Testis (tissue), 2 donors: ENCODE measurements at regions not wholly inside any gene's neighbourhood (a gene's known extent, or its start where the extent isn't known, plus 50 kb on each side); places are given as distances from the start of the nearest gene placed in this dataset.
"Not testable (repeated sequence)": the region's sequence is repeated elsewhere in the genome, so short reads cannot be mapped to it uniquely, and the experiment has no call there.

ENCODE experiments used
- DNase-seq: peaks from one replicate; pipeline ENCODE4 v3.0.0-alpha.2; 2019
- H3K27ac ChIP-seq, 2 donors: fragments of 200-600 bp; sonication (generic); one replicate each; pipeline ENCODE4 v1.5.1; 2019
- H3K27me3 ChIP-seq: fragments of 200-600 bp; sonication (generic); one replicate; pipeline ENCODE4 v1.5.1; 2019
- H3K36me3 ChIP-seq: fragments of 200-600 bp; sonication (generic); one replicate; pipeline ENCODE4 v1.5.1; 2017; ENCODE audit warnings: low read depth; ENCODE audit errors: missing control alignments
- H3K4me1 ChIP-seq: fragments of 200-600 bp; sonication (generic); one replicate; pipeline ENCODE4 v1.5.1; 2019
- H3K4me3 ChIP-seq, 2 donors: fragments of 200-600 bp; sonication (generic); one replicate each; pipeline ENCODE4 v1.5.1; 2017 to 2019
- H3K9me3 ChIP-seq: fragments of 200-600 bp; sonication (generic); one replicate; pipeline ENCODE4 v1.5.1; 2017
- POLR2A ChIP-seq: fragments of 450-650 bp; IDR thresholded peaks from one replicate; pipeline ENCODE4 v1.6.1; 2017; ENCODE audit warnings: antibody characterized with exemption, mild to moderate bottlenecking, moderate library complexity
- WGBS, 2 donors: methylation state at CpG; one replicate each; pipeline ENCODE4 v1.1.5; 2018; 5-methylcytosine and 5-hydroxymethylcytosine counted together
- intact Hi-C: fragments of 100-400 bp; cut with DNase I; formaldehyde crosslinking; loops from one replicate; pipeline ENCODE4 v1.15.1; 2023; ENCODE audit warnings: low total_unique reads
- TF ChIP-seq, protein P1 (sequence below), 3 experiments: fragments of 450-650 bp in 2 of 3; fragments of 200-600 bp in 1 of 3; sonication (generic) in 1 of 3; IDR thresholded peaks; one replicate each; pipeline ENCODE4 v1.5.1; 2016 to 2019; ENCODE audit warnings: antibody characterized with exemption in 3 of 3, mild to moderate bottlenecking in 2 of 3, moderate library complexity in 1 of 3

GRCh38 chr15:88965097-88965496, 51.9 kb upstream of the MFGE8 start:
- 93 to 95% methylated on average over 1 of the region's 1 CpG for WGBS, 2 donors

GRCh38 chr15:88970232-88970631, 57.1 kb upstream of the MFGE8 start:
- Histone ChIP-seq H3K9me3 (no peaks in the 10 kb centered on the region), H3K36me3 (no peaks in the 10 kb centered on the region), H3K27ac (no peak overlapping the region), H3K4me3 (no peak overlapping the region), H3K4me1 (no peaks in the 10 kb centered on the region), H3K27me3 (no peaks in the 10 kb centered on the region)
- intact Hi-C loops, result no loop called here
- DNase-seq, result no peak
- no peak for TF ChIP-seq POLR2A
- TF ChIP-seq, protein P1, sequence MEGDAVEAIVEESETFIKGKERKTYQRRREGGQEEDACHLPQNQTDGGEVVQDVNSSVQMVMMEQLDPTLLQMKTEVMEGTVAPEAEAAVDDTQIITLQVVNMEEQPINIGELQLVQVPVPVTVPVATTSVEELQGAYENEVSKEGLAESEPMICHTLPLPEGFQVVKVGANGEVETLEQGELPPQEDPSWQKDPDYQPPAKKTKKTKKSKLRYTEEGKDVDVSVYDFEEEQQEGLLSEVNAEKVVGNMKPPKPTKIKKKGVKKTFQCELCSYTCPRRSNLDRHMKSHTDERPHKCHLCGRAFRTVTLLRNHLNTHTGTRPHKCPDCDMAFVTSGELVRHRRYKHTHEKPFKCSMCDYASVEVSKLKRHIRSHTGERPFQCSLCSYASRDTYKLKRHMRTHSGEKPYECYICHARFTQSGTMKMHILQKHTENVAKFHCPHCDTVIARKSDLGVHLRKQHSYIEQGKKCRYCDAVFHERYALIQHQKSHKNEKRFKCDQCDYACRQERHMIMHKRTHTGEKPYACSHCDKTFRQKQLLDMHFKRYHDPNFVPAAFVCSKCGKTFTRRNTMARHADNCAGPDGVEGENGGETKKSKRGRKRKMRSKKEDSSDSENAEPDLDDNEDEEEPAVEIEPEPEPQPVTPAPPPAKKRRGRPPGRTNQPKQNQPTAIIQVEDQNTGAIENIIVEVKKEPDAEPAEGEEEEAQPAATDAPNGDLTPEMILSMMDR (IDR thresholded peaks at IDR 0.05), result no peak
- 0 to 59% methylated on average over 1 of the region's 1 CpG for WGBS, 2 donors

More at GRCh38 chr15:88965097-88965496, 51.9 kb upstream of the MFGE8 start:
- DNase-seq, H3K9me3 ChIP-seq, H3K36me3 ChIP-seq, H3K4me3 ChIP-seq, intact Hi-C loops, H3K27me3 ChIP-seq, H3K27ac ChIP-seq, H3K4me1 ChIP-seq: not testable (repeated sequence)

GRCh38 chr15:88974392-88974791, 61.2 kb upstream of the MFGE8 start:
- TF ChIP-seq, protein P1 (IDR thresholded peaks at IDR 0.05), result no peak
- TF ChIP-seq POLR2A, result no peak
- Histone ChIP-seq H3K4me3 (no peak overlapping the region), H3K9me3 (no peaks in the 10 kb centered on the region), H3K36me3 (no peaks in the 10 kb centered on the region), H3K27me3 (no peaks in the 10 kb centered on the region), H3K4me1 (no peaks in the 10 kb centered on the region), H3K27ac (no peak overlapping the region)
- WGBS, 2 donors, result 63 to 69% methylated on average over 3 to 4 of the region's 4 CpGs
- intact Hi-C loops, result no loop called here
- DNase-seq, result no peak

DNA sequence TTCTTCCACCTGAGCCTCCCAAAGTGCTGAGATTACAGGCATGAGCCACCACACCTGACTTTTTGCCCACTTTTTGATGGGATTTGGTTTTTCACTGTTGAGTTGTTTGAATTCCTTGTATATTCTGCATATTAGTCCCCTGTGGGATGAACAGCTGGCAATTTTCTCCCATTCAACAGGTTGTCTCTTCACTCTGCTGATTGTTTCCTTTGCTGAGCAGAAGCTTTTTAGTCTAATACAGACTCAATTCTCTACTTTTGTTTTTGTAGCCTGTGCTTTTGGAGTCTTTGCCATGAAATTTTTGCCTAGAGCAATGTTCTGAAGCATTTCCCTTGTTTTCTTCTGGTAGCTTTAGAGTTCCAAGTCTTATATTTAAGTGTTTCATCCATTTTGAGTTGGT, 62.7 kb upstream of the MFGE8 start:
- intact Hi-C loops, result no loop called here
- H3K4me1 ChIP-seq, result no peaks in the 10 kb centered on the region
- no peaks in the 10 kb centered on the region for H3K9me3 ChIP-seq
- no peaks in the 10 kb centered on the region for H3K27me3 ChIP-seq
- H3K27ac ChIP-seq, result no peak overlapping the region
- no peak overlapping the region for H3K4me3 ChIP-seq
- DNase-seq, result no peak
- no peaks in the 10 kb centered on the region for H3K36me3 ChIP-seq
- no peak for TF ChIP-seq POLR2A
- TF ChIP-seq, protein P1 (IDR thresholded peaks at IDR 0.05), result no peak

DNA sequence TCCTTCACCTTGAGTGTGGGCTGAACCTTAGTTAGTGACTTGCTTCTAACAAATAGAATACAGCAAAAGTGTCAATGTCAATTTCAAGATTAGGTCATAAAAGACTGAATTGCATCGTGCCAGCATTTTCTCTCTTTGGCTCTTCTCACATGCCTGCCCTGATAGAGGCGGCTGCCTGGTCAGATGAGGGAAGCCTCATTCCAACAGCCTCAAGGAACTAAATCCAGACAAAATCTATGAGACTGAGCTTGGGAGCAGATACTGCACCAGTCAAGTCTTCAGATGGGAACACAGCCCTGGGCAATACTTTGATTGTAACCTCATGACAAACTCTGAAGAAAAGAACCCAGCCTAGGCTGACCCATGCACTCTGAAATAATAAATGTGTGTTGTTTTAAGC, 63.5 kb upstream of the MFGE8 start:
- Histone ChIP-seq H3K9me3 (no peaks in the 10 kb centered on the region), H3K36me3 (no peaks in the 10 kb centered on the region), H3K27me3 (no peaks in the 10 kb centered on the region), H3K4me3 (no peak overlapping the region), H3K27ac (no peak overlapping the region), H3K4me1 (no peaks in the 10 kb centered on the region)
- intact Hi-C loops, result no loop called here
- TF ChIP-seq, protein P1 (IDR thresholded peaks at IDR 0.05), result no peak
- no peak for TF ChIP-seq POLR2A
- no peak for DNase-seq
- WGBS, 2 donors, result 77 to 91% methylated on average over 2 of the region's 2 CpGs
